ENCODE measurements at regions not wholly inside any gene's neighbourhood (a gene's known extent, or its start where the extent isn't known, plus 50 kb on each side); places are given as distances from the start of the nearest gene placed in this dataset.

GRCh38 chr10:109474812-109475211 is 448.5 kb downstream of the XPNPEP1 start:
- DNase-seq: no peak

GRCh38 chr10:109474261-109474660 is 449.1 kb downstream of the XPNPEP1 start:
- no peak for DNase-seq

- DNase-seq: no peak
Observed at GRCh38 chr10:109467551-109467950, 455.8 kb downstream of the XPNPEP1 start.

- no peak for DNase-seq
Observed at GRCh38 chr10:109464949-109465348, 458.4 kb downstream of the XPNPEP1 start.

GRCh38 chr10:109457302-109457638 is 466.0 kb downstream of the XPNPEP1 start:
- no peak for DNase-seq

- DNase-seq: no peak
Observed at GRCh38 chr10:109456566-109457301, 466.6 kb downstream of the XPNPEP1 start.

- no peak for DNase-seq
Observed at GRCh38 chr10:109454691-109455090, 468.6 kb downstream of the XPNPEP1 start.

GRCh38 chr10:109451879-109452278 is 471.4 kb downstream of the XPNPEP1 start:
- DNase-seq: no peak

GRCh38 chr10:109450702-109451101 is 472.6 kb downstream of the XPNPEP1 start:
- no peak for DNase-seq

- DNase-seq: no peak
Observed at GRCh38 chr10:109433434-109433833, 489.9 kb downstream of the XPNPEP1 start.

- no peak for DNase-seq
Observed at GRCh38 chr10:109432281-109432680, 491.0 kb downstream of the XPNPEP1 start.

- DNase-seq: no peak
Observed at GRCh38 chr10:109430799-109431198, 492.5 kb downstream of the XPNPEP1 start.

- no peak for DNase-seq
Observed at GRCh38 chr10:109430043-109430760, 493.1 kb downstream of the XPNPEP1 start.

- no peak for DNase-seq
Observed at GRCh38 chr10:109428775-109429491, 494.4 kb downstream of the XPNPEP1 start.

- no peak for DNase-seq
Observed at GRCh38 chr10:109427411-109427810, 495.9 kb downstream of the XPNPEP1 start.

GRCh38 chr10:109426987-109427386 is 496.3 kb downstream of the XPNPEP1 start:
- DNase-seq: no peak

- no peak for DNase-seq
Observed at GRCh38 chr10:109418795-109419194, 504.5 kb downstream of the XPNPEP1 start.

- no peak for DNase-seq
Observed at GRCh38 chr10:109417803-109418202, 505.5 kb downstream of the XPNPEP1 start.

GRCh38 chr10:109412353-109412752 is 511.0 kb downstream of the XPNPEP1 start:
- no peak for DNase-seq

GRCh38 chr10:109411917-109412316 is 511.4 kb downstream of the XPNPEP1 start:
- no peak for DNase-seq

- DNase-seq: no peak
Observed at GRCh38 chr10:109405338-109405737, 518.0 kb downstream of the XPNPEP1 start.

GRCh38 chr10:109403551-109403950 is 519.8 kb downstream of the XPNPEP1 start:
- no peak for DNase-seq

GRCh38 chr10:109393425-109393824 is 529.9 kb downstream of the XPNPEP1 start:
- no peak for DNase-seq

- DNase-seq: no peak
Observed at GRCh38 chr10:109386921-109387320, 536.4 kb downstream of the XPNPEP1 start.
